HG02588 (cell line): ENCODE measurements at regions not wholly inside any gene's neighbourhood (a gene's known extent, or its start where the extent isn't known, plus 50 kb on each side); places are given as distances from the start of the nearest gene placed in this dataset.

Source experiments
- ATAC-seq: cut with Tn5 transposase; IDR thresholded peaks from one replicate; pipeline ENCODE4 v1.9.1; 2021; ENCODE audit warnings: mild to moderate bottlenecking, moderate library complexity; ENCODE audit not compliant: unreplicated experiment

GRCh38 chr14:98165976-98166375, 1106.0 kb downstream of the BCL11B start:
- ATAC-seq, result no peak

- ATAC-seq, result no peak
Observed at GRCh38 chr14:98167275-98167674, 1104.7 kb downstream of the BCL11B start.

- ATAC-seq, result no peak
Observed at GRCh38 chr14:98167705-98168104, 1104.3 kb downstream of the BCL11B start.

- no peak for ATAC-seq
Observed at GRCh38 chr14:98168211-98168985, 1103.6 kb downstream of the BCL11B start.

GRCh38 chr14:98169170-98169587, 1102.8 kb downstream of the BCL11B start:
- no peak for ATAC-seq

- ATAC-seq, result no peak
Observed at GRCh38 chr14:98170575-98170974, 1101.4 kb downstream of the BCL11B start.

GRCh38 chr14:98171654-98172053, 1100.3 kb downstream of the BCL11B start:
- ATAC-seq, result no peak

GRCh38 chr14:98172243-98172778, 1099.7 kb downstream of the BCL11B start:
- ATAC-seq, result no peak

- ATAC-seq, result no peak
Observed at GRCh38 chr14:98173305-98173704, 1098.7 kb downstream of the BCL11B start.

GRCh38 chr14:98174041-98174440, 1098.0 kb downstream of the BCL11B start:
- no peak for ATAC-seq

GRCh38 chr14:98175436-98175835, 1096.6 kb downstream of the BCL11B start:
- ATAC-seq, result no peak

GRCh38 chr14:98175881-98176280, 1096.1 kb downstream of the BCL11B start:
- no peak for ATAC-seq

- ATAC-seq, result no peak
Observed at GRCh38 chr14:98176892-98177291, 1095.1 kb downstream of the BCL11B start.

- no peak for ATAC-seq
Observed at GRCh38 chr14:98177551-98177950, 1094.4 kb downstream of the BCL11B start.

- no peak for ATAC-seq
Observed at GRCh38 chr14:98181241-98181640, 1090.8 kb downstream of the BCL11B start.

GRCh38 chr14:98181768-98182167, 1090.2 kb downstream of the BCL11B start:
- no peak for ATAC-seq

- ATAC-seq, result no peak
Observed at GRCh38 chr14:98182393-98183055, 1089.5 kb downstream of the BCL11B start.

GRCh38 chr14:98183556-98183955, 1088.4 kb downstream of the BCL11B start:
- ATAC-seq, result no peak

- no peak for ATAC-seq
Observed at GRCh38 chr14:98184457-98184856, 1087.5 kb downstream of the BCL11B start.

GRCh38 chr14:98185036-98185435, 1087.0 kb downstream of the BCL11B start:
- ATAC-seq, result no peak

- no peak for ATAC-seq
Observed at GRCh38 chr14:98186140-98186539, 1085.9 kb downstream of the BCL11B start.

- ATAC-seq, result no peak
Observed at GRCh38 chr14:98187281-98187680, 1084.7 kb downstream of the BCL11B start.
